Epithelial cell of proximal tubule (primary cell): ENCODE measurements at regions not wholly inside any gene's neighbourhood (a gene's known extent, or its start where the extent isn't known, plus 50 kb on each side); places are given as distances from the start of the nearest gene placed in this dataset.

Source experiments
- DNase-seq: peaks from one replicate; pipeline ENCODE4 v3.0.0-alpha.2; 2011; ENCODE audit warnings: low read depth
- H3K4me3 ChIP-seq: 2 replicates; pipeline ENCODE4 v1.5.1; 2011; ENCODE audit warnings: low read depth, mild to moderate bottlenecking, low read length
- TF ChIP-seq, protein P1 (sequence below): conservative IDR thresholded peaks from 2 replicates; pipeline ENCODE4 v1.5.1; 2012; ENCODE audit warnings: low read depth, mild to moderate bottlenecking, low read length

- TF ChIP-seq, protein P1, sequence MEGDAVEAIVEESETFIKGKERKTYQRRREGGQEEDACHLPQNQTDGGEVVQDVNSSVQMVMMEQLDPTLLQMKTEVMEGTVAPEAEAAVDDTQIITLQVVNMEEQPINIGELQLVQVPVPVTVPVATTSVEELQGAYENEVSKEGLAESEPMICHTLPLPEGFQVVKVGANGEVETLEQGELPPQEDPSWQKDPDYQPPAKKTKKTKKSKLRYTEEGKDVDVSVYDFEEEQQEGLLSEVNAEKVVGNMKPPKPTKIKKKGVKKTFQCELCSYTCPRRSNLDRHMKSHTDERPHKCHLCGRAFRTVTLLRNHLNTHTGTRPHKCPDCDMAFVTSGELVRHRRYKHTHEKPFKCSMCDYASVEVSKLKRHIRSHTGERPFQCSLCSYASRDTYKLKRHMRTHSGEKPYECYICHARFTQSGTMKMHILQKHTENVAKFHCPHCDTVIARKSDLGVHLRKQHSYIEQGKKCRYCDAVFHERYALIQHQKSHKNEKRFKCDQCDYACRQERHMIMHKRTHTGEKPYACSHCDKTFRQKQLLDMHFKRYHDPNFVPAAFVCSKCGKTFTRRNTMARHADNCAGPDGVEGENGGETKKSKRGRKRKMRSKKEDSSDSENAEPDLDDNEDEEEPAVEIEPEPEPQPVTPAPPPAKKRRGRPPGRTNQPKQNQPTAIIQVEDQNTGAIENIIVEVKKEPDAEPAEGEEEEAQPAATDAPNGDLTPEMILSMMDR, result no peak
- no peak overlapping the region for H3K4me3 ChIP-seq
- DNase-seq, result no peak
Measured at GRCh38 chr2:65532937-65533336, 100.5 kb upstream of the SPRED2 start.

- no peak for DNase-seq
Measured at GRCh38 chr2:65532326-65532725, 99.9 kb upstream of the SPRED2 start.

DNA sequence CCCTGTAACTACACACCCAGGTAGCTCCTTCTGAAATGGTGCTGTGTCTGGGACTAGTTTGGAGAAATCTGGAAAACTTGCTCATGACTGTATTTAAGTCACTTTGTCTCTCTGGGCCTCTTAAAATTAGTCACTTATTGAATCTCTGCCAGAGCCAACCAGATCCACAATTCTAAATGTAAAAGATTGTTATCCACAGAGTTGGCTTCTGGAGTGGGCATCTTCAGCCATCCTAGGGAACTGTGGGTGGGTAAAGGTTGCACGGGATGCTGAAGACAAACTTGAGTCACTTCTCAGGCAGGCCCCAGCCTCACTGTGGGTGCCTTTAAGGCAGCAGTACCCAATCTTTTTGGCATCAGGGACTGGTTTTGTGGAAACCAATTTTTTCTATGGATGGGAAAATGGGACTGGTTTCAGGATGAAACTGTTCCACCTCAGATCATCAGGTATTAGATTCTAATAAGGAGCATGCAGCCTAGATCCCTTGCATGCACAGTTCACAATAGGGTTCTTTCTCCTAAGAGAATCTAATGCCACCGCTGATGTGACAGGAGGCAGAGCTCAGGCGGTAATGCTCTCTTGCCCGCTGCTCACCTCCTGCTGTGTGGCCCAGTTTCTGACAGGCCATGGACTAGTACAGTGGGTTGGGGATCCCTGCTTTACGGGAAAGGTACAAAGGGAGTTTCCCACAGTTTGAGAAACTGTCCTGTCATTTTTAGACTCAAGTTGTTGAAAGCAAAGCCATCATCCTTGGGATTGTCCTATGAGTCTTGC, 98.3 kb upstream of the SPRED2 start:
- no peak for DNase-seq
- H3K4me3 ChIP-seq, result no peak overlapping the region
- TF ChIP-seq, protein P1, result no peak

More at GRCh38 chr2:65532326-65532725, 99.9 kb upstream of the SPRED2 start:
- no peak overlapping the region for H3K4me3 ChIP-seq
- TF ChIP-seq, protein P1, result no peak

GRCh38 chr2:65529419-65529818, 97.0 kb upstream of the SPRED2 start:
- H3K4me3 ChIP-seq, result no peak overlapping the region
- no peak for DNase-seq
- TF ChIP-seq, protein P1, result no peak

GRCh38 chr2:65528241-65528574, 95.8 kb upstream of the SPRED2 start:
- no peak for DNase-seq
- H3K4me3 ChIP-seq, result no peak overlapping the region
- TF ChIP-seq, protein P1, result no peak

DNA sequence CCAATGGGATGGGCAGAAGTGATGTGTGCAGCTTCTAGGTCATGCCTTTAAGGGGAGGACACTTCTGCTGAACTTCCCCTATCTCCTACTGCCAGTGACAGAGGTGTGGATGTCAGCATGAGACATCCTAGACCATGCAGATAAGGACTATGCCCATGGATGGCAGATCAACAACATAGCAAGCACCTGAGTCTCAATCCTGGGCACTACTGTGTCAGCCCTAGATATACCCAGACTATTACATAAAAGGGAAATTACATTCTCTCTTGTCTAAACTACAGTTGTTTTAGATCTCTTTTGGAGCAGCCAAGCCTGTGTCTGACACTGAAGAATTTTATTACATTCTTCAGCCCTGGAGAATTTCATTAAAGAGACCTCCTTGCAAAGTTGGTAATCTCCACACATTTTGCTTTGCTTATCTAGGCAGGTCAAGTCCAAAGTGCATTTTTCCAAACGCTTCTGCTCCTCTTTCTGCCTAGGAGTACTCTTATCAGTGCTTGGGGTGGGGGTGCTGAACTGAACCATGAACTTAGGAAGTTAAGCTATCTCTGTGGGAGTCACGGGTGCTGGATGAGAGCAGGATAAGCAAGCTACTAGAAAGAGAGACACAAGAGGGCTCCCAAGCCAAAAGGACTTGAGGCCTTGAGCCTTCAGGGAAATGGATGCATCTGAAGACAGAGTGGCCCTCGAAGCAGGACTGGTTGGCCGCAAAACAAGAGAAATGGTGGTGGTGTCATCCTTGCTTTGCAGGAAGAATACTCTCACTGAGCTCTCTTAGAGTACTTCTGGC, 95.2 kb upstream of the SPRED2 start:
- TF ChIP-seq, protein P1, result no peak
- no peak overlapping the region for H3K4me3 ChIP-seq
- DNase-seq, result no peak
